GM12878 (cell line): ENCODE measurements at regions not wholly inside any gene's neighbourhood (a gene's known extent, or its start where the extent isn't known, plus 50 kb on each side); places are given as distances from the start of the nearest gene placed in this dataset.

Experiments used
- ATAC-seq: fragments of 200-7000 bp; cut with Tn5 transposase; 3 replicates; pipeline ENCODE4 v1.9.1; 2020; ENCODE audit warnings: mild to moderate bottlenecking, moderate library complexity
- BruUV-seq: library from RNA; stranded (reverse); fragments of 400-500 nt; replicated peaks from 2 replicates; lab custom pipeline; 2021; lab: Mats Ljungman, UMichigan
- CTCF ChIA-PET: fragments of 300-600 bp; sonication (Branson Sonifier 250); formaldehyde crosslinking; extraction: SDS; loops from one replicate; lab custom pipeline; 2021; ENCODE audit warnings: inconsistent platforms; lab: Yijun Ruan, JAX
- POLR2A ChIA-PET: fragments of 350-600 bp; formaldehyde crosslinking; extraction: SDS; loops from one replicate; lab custom pipeline; 2021; ENCODE audit warnings: inconsistent platforms; lab: Charles Lee
- RAD21 ChIA-PET: fragments of 300-600 bp; sonication (Branson Sonifier 250); formaldehyde crosslinking; loops from one replicate; lab custom pipeline; 2023; ENCODE audit warnings: antibody characterized with exemption; ENCODE audit not compliant: unreplicated experiment; lab: Charles Lee
- SMC1A ChIA-PET: fragments of 300-600 bp; sonication (Branson Sonifier 250); formaldehyde crosslinking; loops from one replicate; lab custom pipeline; 2023; ENCODE audit not compliant: unreplicated experiment, uncharacterized antibody; lab: Charles Lee
- DNase-seq: peaks from one replicate; pipeline ENCODE4 v3.0.0-alpha.2; 2011; ENCODE audit warnings: low read depth, low spot score
- FAIRE-seq: peaks from 3 replicates; lab custom pipeline; 2011; peaks lifted over from hg19 to GRCh38; lab: Jason Lieb, UNC
- H2AFZ ChIP-seq: 2 replicates; pipeline ENCODE4 v1.6.0; 2011; ENCODE audit warnings: low read depth, low read length, control low read depth; ENCODE audit not compliant: control insufficient read depth
- H3K27ac ChIP-seq: 2 replicates; pipeline ENCODE4 v1.5.1; 2011; ENCODE audit warnings: control low read depth; ENCODE audit not compliant: control insufficient read depth, insufficient read depth
- H3K27me3 ChIP-seq, 2 experiments: replicated peaks in 1 of 2; 2 replicates each; pipeline versions ENCODE4 v1.6.0 to v1.6.1; 2011; ENCODE audit warnings: low read length in 1 of 2; ENCODE audit not compliant: control insufficient read depth in 2 of 2, insufficient read depth in 2 of 2
- H3K36me3 ChIP-seq, 2 experiments: 2 replicates each; pipeline ENCODE4 v1.5.1; 2011; ENCODE audit warnings: low read length in 1 of 2; ENCODE audit not compliant: control insufficient read depth in 2 of 2, insufficient read depth in 2 of 2
- H3K4me1 ChIP-seq: 2 replicates; pipeline ENCODE4 v1.6.1; 2011; ENCODE audit warnings: mild to moderate bottlenecking, low read length, moderate library complexity, mixed read lengths; ENCODE audit not compliant: control insufficient read depth, insufficient read depth
- H3K4me2 ChIP-seq: 2 replicates; pipeline ENCODE4 v1.6.0; 2011; ENCODE audit warnings: control low read depth; ENCODE audit not compliant: control insufficient read depth, insufficient read depth
- H3K4me3 ChIP-seq: fragments of 200-600 bp; sonication (generic); 2 replicates; pipeline ENCODE4 v1.5.1; 2016
- H3K79me2 ChIP-seq: 2 replicates; pipeline ENCODE4 v1.6.0; 2011; ENCODE audit warnings: low read length; ENCODE audit not compliant: control insufficient read depth, insufficient read depth
- H3K9ac ChIP-seq: 2 replicates; pipeline ENCODE4 v1.8.0; 2011; ENCODE audit warnings: low read length, control low read depth, mixed read lengths; ENCODE audit not compliant: control insufficient read depth, insufficient read depth
- H3K9me3 ChIP-seq: replicated peaks from 3 replicates; pipeline ENCODE4 v1.5.1; 2011; ENCODE audit warnings: mild to moderate bottlenecking, low read length; ENCODE audit not compliant: control insufficient read depth, insufficient read depth
- H4K20me1 ChIP-seq: 2 replicates; pipeline ENCODE4 v1.6.0; 2011; ENCODE audit not compliant: control insufficient read depth, insufficient read depth
- BMI1 ChIP-seq: fragments of 450-650 bp; IDR thresholded peaks from 2 replicates; pipeline ENCODE4 v1.6.1; 2016; ENCODE audit warnings: mild to moderate bottlenecking, moderate library complexity, borderline replicate concordance
- CEBPB ChIP-seq, 2 experiments: fragments of 150-350 bp in 1 of 2; IDR thresholded peaks; 2 replicates each; pipeline ENCODE4 v1.6.1; 2012 to 2014; ENCODE audit warnings: low read depth in 2 of 2, low read length in 2 of 2, borderline replicate concordance in 1 of 2, inconsistent platforms in 1 of 2
- FOXM1 ChIP-seq: IDR thresholded peaks from 2 replicates; pipeline ENCODE4 v1.6.1; 2012; ENCODE audit warnings: low read depth, mild to moderate bottlenecking, inconsistent platforms, low read length, moderate library complexity
- GABPA ChIP-seq: IDR thresholded peaks from 2 replicates; pipeline ENCODE4 v1.6.1; 2014; ENCODE audit warnings: antibody characterized with exemption, low read depth, mild to moderate bottlenecking, inconsistent platforms
- IRF4 ChIP-seq: IDR thresholded peaks from 2 replicates; pipeline ENCODE4 v1.6.1; 2011; ENCODE audit warnings: low read depth, low read length
- IRF5 ChIP-seq: fragments of 450-650 bp; IDR thresholded peaks from 2 replicates; pipeline ENCODE4 v1.6.1; 2017; ENCODE audit warnings: borderline replicate concordance
- MXI1 ChIP-seq: fragments of 150-350 bp; IDR thresholded peaks from 2 replicates; pipeline ENCODE4 v1.6.1; 2011; ENCODE audit warnings: low read depth, mild to moderate bottlenecking, inconsistent platforms, low read length, improper control_type of control experiment
- POLR2A ChIP-seq: IDR thresholded peaks from 2 replicates; pipeline ENCODE4 v1.6.1; 2011; ENCODE audit warnings: low read depth, mild to moderate bottlenecking, low read length
- RFX5 ChIP-seq: IDR thresholded peaks from 2 replicates; pipeline ENCODE4 v1.6.1; 2011; ENCODE audit warnings: low read depth, low read length, improper control_type of control experiment
- SUPT20H ChIP-seq: IDR thresholded peaks from 2 replicates; pipeline ENCODE4 v1.6.1; 2011; ENCODE audit warnings: low read depth, mild to moderate bottlenecking, low read length, moderate library complexity, borderline replicate concordance; ENCODE audit not compliant: control insufficient read depth
- USF2 ChIP-seq: IDR thresholded peaks from 2 replicates; pipeline ENCODE4 v1.6.1; 2011; ENCODE audit warnings: low read depth, low read length, improper control_type of control experiment, borderline replicate concordance
- ZNF207 ChIP-seq: fragments of 450-650 bp; IDR thresholded peaks from 2 replicates; pipeline ENCODE4 v1.6.1; 2014; ENCODE audit warnings: antibody characterized with exemption, mild to moderate bottlenecking, borderline replicate concordance
- WGBS: methylation state at CpG from one replicate; pipeline ENCODE4 v1.1.6; 2016; ENCODE audit warnings: low lambda C conversion rate; ENCODE audit not compliant: insufficient replicate concordance, insufficient coverage; ENCODE audit errors: missing lambda C conversion rate; 5-methylcytosine and 5-hydroxymethylcytosine counted together
- in situ Hi-C: fragments of 300-500 bp; cut with MboI; formaldehyde crosslinking; loops from 9 replicates; pipeline ENCODE4 v1.14.3; 2018; ENCODE audit warnings: mixed read lengths
- intact Hi-C: fragments of 100-400 bp; cut with micrococcal nuclease; formaldehyde crosslinking; loops from one replicate; pipeline ENCODE4 v1.14.2; 2022; ENCODE audit not compliant: unreplicated experiment
- TF ChIP-seq, protein P1 (sequence below): fragments of 450-650 bp; IDR thresholded peaks from 2 replicates; pipeline ENCODE4 v1.6.1; 2017; ENCODE audit warnings: mild to moderate bottlenecking, moderate library complexity

GRCh38 chr4:71870456-71870855 is 86.6 kb upstream of the GC start:
- no TSS peak for BruUV-seq
- no peaks in the 10 kb centered on the region for H3K4me1 ChIP-seq
- POLR2A ChIA-PET: no interaction called here
- H2AFZ ChIP-seq: no peak overlapping the region
- no peak overlapping the region for H3K4me2 ChIP-seq
- no peak overlapping the region for H3K9ac ChIP-seq
- H3K36me3 ChIP-seq: no peaks in the 10 kb centered on the region
- H3K4me3 ChIP-seq: no peak overlapping the region
- 62% methylated on average over 5 of the region's 5 CpGs for WGBS
- no peaks in the 10 kb centered on the region for H3K9me3 ChIP-seq
- intact Hi-C loops: no loop called here
- in situ Hi-C loops: no loop called here
- H3K79me2 ChIP-seq: no peaks in the 10 kb centered on the region
- no peak for TF ChIP-seq USF2
- no peak for TF ChIP-seq POLR2A
- TF ChIP-seq RFX5: no peak
- no peak for TF ChIP-seq BMI1
- no peak for TF ChIP-seq CEBPB (IDR thresholded peaks at IDR 0.05; ENCODE audit: borderline replicate concordance in 1 of 2, low read depth in 2 of 2, low read length in 2 of 2)
- TF ChIP-seq MXI1: no peak
- TF ChIP-seq, all 136 proteins: peak for 0
- DNase-seq (no peak), ATAC-seq (no peak), FAIRE-seq (no peak)
- Histone ChIP-seq H4K20me1 (no peaks in the 10 kb centered on the region), H3K27me3 (no peaks in the 10 kb centered on the region), H3K27ac (no peak overlapping the region)
- SMC1A ChIA-PET: interaction anchor here (1.8 kb wide), 1 partner anchor 11 kb away, joined by 5 read pairs; no protein-coding TSS in a partner anchor
- CTCF ChIA-PET: no interaction called here
- RAD21 ChIA-PET: no interaction called here

- ATAC-seq: no peak
- Histone ChIP-seq H3K4me1 (no peaks in the 10 kb centered on the region), H3K4me2 (no peak overlapping the region), H3K9me3 (no peaks in the 10 kb centered on the region), H3K79me2 (no peaks in the 10 kb centered on the region), H3K27ac (no peak overlapping the region), H3K36me3 (no peaks in the 10 kb centered on the region), H3K27me3 (no peaks in the 10 kb centered on the region), H2AFZ (no peak overlapping the region), H4K20me1 (no peaks in the 10 kb centered on the region), H3K4me3 (no peak overlapping the region), H3K9ac (no peak overlapping the region)
- intact Hi-C loops: no loop called here
- no peak for DNase-seq
- ChIA-PET SMC1A (no interaction called here), CTCF (interaction anchor here (0.7 kb wide), 1 partner anchor 263 kb away, joined by 3 read pairs; no protein-coding TSS in a partner anchor), POLR2A (no interaction called here), RAD21 (no interaction called here)
- FAIRE-seq: no peak
- BruUV-seq: no TSS peak
- WGBS: 48% methylated on average over 4 of the region's 4 CpGs
- in situ Hi-C loops: no loop called here
- TF ChIP-seq IRF4: no peak
- no peak for TF ChIP-seq FOXM1
- TF ChIP-seq IRF5: no peak
- TF ChIP-seq, protein P1, sequence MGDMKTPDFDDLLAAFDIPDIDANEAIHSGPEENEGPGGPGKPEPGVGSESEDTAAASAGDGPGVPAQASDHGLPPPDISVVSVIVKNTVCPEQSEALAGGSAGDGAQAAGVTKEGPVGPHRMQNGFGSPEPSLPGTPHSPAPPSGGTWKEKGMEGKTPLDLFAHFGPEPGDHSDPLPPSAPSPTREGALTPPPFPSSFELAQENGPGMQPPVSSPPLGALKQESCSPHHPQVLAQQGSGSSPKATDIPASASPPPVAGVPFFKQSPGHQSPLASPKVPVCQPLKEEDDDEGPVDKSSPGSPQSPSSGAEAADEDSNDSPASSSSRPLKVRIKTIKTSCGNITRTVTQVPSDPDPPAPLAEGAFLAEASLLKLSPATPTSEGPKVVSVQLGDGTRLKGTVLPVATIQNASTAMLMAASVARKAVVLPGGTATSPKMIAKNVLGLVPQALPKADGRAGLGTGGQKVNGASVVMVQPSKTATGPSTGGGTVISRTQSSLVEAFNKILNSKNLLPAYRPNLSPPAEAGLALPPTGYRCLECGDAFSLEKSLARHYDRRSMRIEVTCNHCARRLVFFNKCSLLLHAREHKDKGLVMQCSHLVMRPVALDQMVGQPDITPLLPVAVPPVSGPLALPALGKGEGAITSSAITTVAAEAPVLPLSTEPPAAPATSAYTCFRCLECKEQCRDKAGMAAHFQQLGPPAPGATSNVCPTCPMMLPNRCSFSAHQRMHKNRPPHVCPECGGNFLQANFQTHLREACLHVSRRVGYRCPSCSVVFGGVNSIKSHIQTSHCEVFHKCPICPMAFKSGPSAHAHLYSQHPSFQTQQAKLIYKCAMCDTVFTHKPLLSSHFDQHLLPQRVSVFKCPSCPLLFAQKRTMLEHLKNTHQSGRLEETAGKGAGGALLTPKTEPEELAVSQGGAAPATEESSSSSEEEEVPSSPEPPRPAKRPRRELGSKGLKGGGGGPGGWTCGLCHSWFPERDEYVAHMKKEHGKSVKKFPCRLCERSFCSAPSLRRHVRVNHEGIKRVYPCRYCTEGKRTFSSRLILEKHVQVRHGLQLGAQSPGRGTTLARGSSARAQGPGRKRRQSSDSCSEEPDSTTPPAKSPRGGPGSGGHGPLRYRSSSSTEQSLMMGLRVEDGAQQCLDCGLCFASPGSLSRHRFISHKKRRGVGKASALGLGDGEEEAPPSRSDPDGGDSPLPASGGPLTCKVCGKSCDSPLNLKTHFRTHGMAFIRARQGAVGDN: no peak
- no peak for TF ChIP-seq ZNF207
- TF ChIP-seq SUPT20H: no peak
- no peak for TF ChIP-seq GABPA
Measured at GRCh38 chr4:71872221-71872620, 88.3 kb upstream of the GC start.
